Lung (tissue), 11 donors: ENCODE measurements at regions not wholly inside any gene's neighbourhood (a gene's known extent, or its start where the extent isn't known, plus 50 kb on each side); places are given as distances from the start of the nearest gene placed in this dataset.

Experiments
- ATAC-seq: fragments of 200-7000 bp; cut with Tn5 transposase; one replicate; pipeline ENCODE4 v1.9.1; 2020; ENCODE audit warnings: moderate number of reproducible peaks; ENCODE audit not compliant: insufficient read depth, low FRiP score
- DNase-seq, 3 donors: peaks; one replicate each; pipeline ENCODE4 v3.0.0-alpha.2; 2013 to 2017
- H3K27ac ChIP-seq, 2 donors: one replicate each; pipeline ENCODE4 v1.5.1; 2013; ENCODE audit warnings: mild to moderate bottlenecking in 2 of 2, moderate library complexity in 2 of 2, control low read depth in 1 of 2, inconsistent platforms in 1 of 2, low read depth in 1 of 2, low read length in 1 of 2
- H3K27me3 ChIP-seq, 3 donors: one replicate each; pipeline ENCODE4 v1.5.1; 2013; ENCODE audit warnings: low read length in 2 of 3; ENCODE audit not compliant: control insufficient read depth in 3 of 3, insufficient read depth in 3 of 3
- H3K36me3 ChIP-seq, 4 donors: one replicate each; pipeline ENCODE4 v1.5.1; 2013; ENCODE audit warnings: low read length in 4 of 4, mild to moderate bottlenecking in 1 of 4, moderate library complexity in 1 of 4; ENCODE audit not compliant: control insufficient read depth in 4 of 4, insufficient read depth in 4 of 4
- H3K4me1 ChIP-seq, 5 donors: one replicate each; pipeline ENCODE4 v1.5.1; 2013; ENCODE audit warnings: low read length in 5 of 5, mild to moderate bottlenecking in 2 of 5, moderate library complexity in 1 of 5; ENCODE audit not compliant: control insufficient read depth in 5 of 5, insufficient read depth in 5 of 5
- H3K4me3 ChIP-seq: one replicate; pipeline ENCODE4 v1.5.1; 2013; ENCODE audit warnings: mild to moderate bottlenecking, control low read depth, moderate library complexity
- H3K9ac ChIP-seq, 2 donors: one replicate each; pipeline ENCODE4 v1.5.1; 2013; ENCODE audit warnings: low read length in 2 of 2, control low read depth in 1 of 2; ENCODE audit not compliant: insufficient read depth in 1 of 2
- H3K9me3 ChIP-seq, 4 donors: one replicate each; pipeline ENCODE4 v1.5.1; 2013; ENCODE audit warnings: low read length in 3 of 4, mild to moderate bottlenecking in 1 of 4, moderate library complexity in 1 of 4; ENCODE audit not compliant: control insufficient read depth in 4 of 4, insufficient read depth in 3 of 4
- WGBS, 2 donors: extraction: QIAGEN DNeasy Blood & Tissue Kit; methylation state at CpG; one replicate each; pipeline ENCODE4 v1.1.7; 2013; 5-methylcytosine and 5-hydroxymethylcytosine counted together
- TF ChIP-seq, protein P1 (sequence below): IDR thresholded peaks from 2 replicates; pipeline ENCODE4 v1.5.1; 2012; ENCODE audit warnings: mild to moderate bottlenecking; ENCODE audit errors: control extremely low read depth, extremely low read depth
- donor health status: control.
- donor health status: control.
- donor health status: Bipolar disorder and iron deficiency.
- donor health status: healthy.
- donor health status: DM: yes; HTN: yes; CAD: no.

GRCh38 chr11:115964091-115964490 is 459.9 kb upstream of the CADM1 start:
- Histone ChIP-seq H3K36me3 (no peaks in the 10 kb centered on the region), H3K27ac (no peak overlapping the region), H3K9me3 (peaks cover 0 to 3% (median 0%) of the 10 kb centered on the region in 4 donors), H3K9ac (no peak overlapping the region), H3K27me3 (no peaks in the 10 kb centered on the region), H3K4me3 (no peak overlapping the region), H3K4me1 (peaks cover 0 to 39% (median 4%) of the 10 kb centered on the region in 5 donors)
- TF ChIP-seq, protein P1, sequence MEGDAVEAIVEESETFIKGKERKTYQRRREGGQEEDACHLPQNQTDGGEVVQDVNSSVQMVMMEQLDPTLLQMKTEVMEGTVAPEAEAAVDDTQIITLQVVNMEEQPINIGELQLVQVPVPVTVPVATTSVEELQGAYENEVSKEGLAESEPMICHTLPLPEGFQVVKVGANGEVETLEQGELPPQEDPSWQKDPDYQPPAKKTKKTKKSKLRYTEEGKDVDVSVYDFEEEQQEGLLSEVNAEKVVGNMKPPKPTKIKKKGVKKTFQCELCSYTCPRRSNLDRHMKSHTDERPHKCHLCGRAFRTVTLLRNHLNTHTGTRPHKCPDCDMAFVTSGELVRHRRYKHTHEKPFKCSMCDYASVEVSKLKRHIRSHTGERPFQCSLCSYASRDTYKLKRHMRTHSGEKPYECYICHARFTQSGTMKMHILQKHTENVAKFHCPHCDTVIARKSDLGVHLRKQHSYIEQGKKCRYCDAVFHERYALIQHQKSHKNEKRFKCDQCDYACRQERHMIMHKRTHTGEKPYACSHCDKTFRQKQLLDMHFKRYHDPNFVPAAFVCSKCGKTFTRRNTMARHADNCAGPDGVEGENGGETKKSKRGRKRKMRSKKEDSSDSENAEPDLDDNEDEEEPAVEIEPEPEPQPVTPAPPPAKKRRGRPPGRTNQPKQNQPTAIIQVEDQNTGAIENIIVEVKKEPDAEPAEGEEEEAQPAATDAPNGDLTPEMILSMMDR: no peak
- peak; percentile 34 to 71 (median 59) for DNase-seq
- no peak for ATAC-seq
- WGBS, 2 donors: 71 to 88% methylated on average over 2 of the region's 2 CpGs

- no peaks in the 10 kb centered on the region for H3K27me3 ChIP-seq
- ATAC-seq (no peak), DNase-seq (peak; percentile 80 to 93 (median 89))
- H3K9ac ChIP-seq: peak overlapping the region in 1 of 2 donors; percentile 34
- H3K9me3 ChIP-seq: peaks cover 0 to 3% (median 0%) of the 10 kb centered on the region in 4 donors
- no peak overlapping the region for H3K27ac ChIP-seq
- peaks cover 0 to 43% (median 4%) of the 10 kb centered on the region in 5 donors for H3K4me1 ChIP-seq
- H3K36me3 ChIP-seq: no peaks in the 10 kb centered on the region
- TF ChIP-seq, protein P1: no peak
- no peak overlapping the region for H3K4me3 ChIP-seq
- WGBS, 2 donors: 57 to 68% methylated on average over 6 of the region's 6 CpGs
Measured at GRCh38 chr11:115963156-115963555, 458.9 kb upstream of the CADM1 start.

DNA sequence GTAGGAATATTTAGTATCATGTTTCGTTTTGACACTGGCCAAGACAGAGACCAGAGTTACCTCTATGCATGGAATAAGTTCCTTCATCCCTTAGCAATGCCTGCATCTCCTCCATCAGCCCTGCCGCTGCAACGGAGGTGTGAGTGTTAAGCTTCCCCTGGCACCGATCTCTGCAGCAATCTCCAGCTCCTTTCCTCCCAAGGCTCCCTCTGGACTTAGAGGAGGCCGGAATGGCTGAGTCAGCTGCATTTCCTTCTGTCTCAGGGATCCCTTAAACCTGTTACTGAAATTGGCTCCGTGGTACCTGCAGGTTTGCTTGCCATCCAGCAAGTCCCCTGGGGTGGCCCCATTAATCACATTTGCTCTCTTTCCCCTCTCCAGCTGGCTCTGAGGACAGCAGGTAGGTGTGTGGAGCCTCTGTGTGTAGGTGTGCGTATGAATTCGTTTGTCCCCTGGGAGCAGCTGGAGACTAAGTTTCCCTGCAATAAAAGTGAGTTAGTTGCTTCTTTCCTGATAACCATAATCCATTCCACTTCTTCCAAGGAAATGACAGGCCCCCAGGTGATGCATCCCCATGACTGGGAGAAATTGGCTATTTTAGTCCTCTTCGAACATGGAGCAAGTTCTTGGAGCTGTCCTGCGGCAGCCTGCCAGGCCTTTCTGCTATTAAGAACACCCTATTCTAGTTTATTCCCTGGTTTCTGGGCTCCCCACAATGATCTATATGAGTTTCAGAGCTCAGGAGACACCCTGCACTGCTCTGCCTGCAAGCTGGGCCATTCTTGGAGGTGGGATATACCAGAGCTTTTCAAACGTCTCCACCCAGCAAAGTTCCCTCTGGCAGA is 457.2 kb upstream of the CADM1 start:
- no peak overlapping the region for H3K9ac ChIP-seq
- DNase-seq (peak in 1 of 3 donors; percentile 43), ATAC-seq (no peak)
- no peak overlapping the region for H3K27ac ChIP-seq
- TF ChIP-seq, protein P1: no peak
- H3K4me3 ChIP-seq: no peak overlapping the region
- H3K27me3 ChIP-seq: no peaks in the 10 kb centered on the region
- 63 to 67% methylated on average over 11 of the region's 11 CpGs for WGBS, 2 donors
- no peaks in the 10 kb centered on the region for H3K36me3 ChIP-seq
- peaks cover 0 to 3% (median 0%) of the 10 kb centered on the region in 4 donors for H3K9me3 ChIP-seq
- H3K4me1 ChIP-seq: peaks cover 0 to 43% (median 4%) of the 10 kb centered on the region in 5 donors
